ENCODE measurements at regions not wholly inside any gene's neighbourhood (a gene's known extent, or its start where the extent isn't known, plus 50 kb on each side); places are given as distances from the start of the nearest gene placed in this dataset.

GRCh38 chr5:97452646-97453045 lies 269.6 kb upstream of the RIOK2 start:
- TF ChIP-seq POLR2AphosphoS5 (IDR thresholded peaks at IDR 0.05; ENCODE audit: borderline replicate concordance, low read depth, low read length), result no peak
- TF ChIP-seq EZH2 (IDR thresholded peaks at IDR 0.05), result no peak

Measured in SK-N-MC (cell line).